Adrenal gland (tissue), 5 donors: ENCODE measurements at regions not wholly inside any gene's neighbourhood (a gene's known extent, or its start where the extent isn't known, plus 50 kb on each side); places are given as distances from the start of the nearest gene placed in this dataset.

Source experiments
- POLR2A ChIP-seq, 2 donors: fragments of 450-650 bp; IDR thresholded peaks; one replicate each; pipeline ENCODE4 v1.6.1; 2017; ENCODE audit warnings: antibody characterized with exemption in 2 of 2, mild to moderate bottlenecking in 2 of 2, moderate library complexity in 1 of 2
- TF ChIP-seq, protein P1 (sequence below), 6 experiments: fragments of 450-650 bp in 4 of 6; fragments of 200-600 bp in 2 of 6; sonication (generic) in 1 of 6; IDR thresholded peaks; 1 replicate in 5 of 6; 2 replicates in 1 of 6; pipeline versions ENCODE4 v1.5.1 to v1.8.0; 2016 to 2021; ENCODE audit warnings: antibody characterized with exemption in 6 of 6, mild to moderate bottlenecking in 2 of 6, moderate library complexity in 1 of 6
- donor health status: DM: no; HTN: no; CAD: no.

DNA sequence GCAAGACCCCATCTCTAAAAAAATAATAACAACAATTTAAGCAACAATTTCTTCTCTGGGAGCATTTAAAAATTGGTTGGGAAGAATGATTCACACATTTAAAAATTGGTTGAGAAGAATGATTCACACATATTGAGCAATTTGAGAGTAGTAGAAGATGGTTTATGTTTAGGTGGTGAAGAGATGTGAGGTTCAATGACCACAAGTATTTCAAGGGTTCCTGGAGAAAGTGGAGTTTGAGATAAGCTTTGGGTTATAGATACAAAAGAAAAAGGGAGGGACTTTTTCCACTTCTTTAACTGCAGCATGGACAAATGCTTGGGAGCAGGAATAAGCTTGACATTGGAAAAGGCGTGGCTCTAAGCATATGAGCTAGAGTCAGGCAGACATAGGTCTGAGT lies 145.7 kb upstream of the NPHP3 start:
- TF ChIP-seq, protein P1, sequence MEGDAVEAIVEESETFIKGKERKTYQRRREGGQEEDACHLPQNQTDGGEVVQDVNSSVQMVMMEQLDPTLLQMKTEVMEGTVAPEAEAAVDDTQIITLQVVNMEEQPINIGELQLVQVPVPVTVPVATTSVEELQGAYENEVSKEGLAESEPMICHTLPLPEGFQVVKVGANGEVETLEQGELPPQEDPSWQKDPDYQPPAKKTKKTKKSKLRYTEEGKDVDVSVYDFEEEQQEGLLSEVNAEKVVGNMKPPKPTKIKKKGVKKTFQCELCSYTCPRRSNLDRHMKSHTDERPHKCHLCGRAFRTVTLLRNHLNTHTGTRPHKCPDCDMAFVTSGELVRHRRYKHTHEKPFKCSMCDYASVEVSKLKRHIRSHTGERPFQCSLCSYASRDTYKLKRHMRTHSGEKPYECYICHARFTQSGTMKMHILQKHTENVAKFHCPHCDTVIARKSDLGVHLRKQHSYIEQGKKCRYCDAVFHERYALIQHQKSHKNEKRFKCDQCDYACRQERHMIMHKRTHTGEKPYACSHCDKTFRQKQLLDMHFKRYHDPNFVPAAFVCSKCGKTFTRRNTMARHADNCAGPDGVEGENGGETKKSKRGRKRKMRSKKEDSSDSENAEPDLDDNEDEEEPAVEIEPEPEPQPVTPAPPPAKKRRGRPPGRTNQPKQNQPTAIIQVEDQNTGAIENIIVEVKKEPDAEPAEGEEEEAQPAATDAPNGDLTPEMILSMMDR (IDR thresholded peaks at IDR 0.05): no peak
- TF ChIP-seq POLR2A (IDR thresholded peaks at IDR 0.05): no peak
